Liver (tissue), 3 donors: ENCODE measurements at regions not wholly inside any gene's neighbourhood (a gene's known extent, or its start where the extent isn't known, plus 50 kb on each side); places are given as distances from the start of the nearest gene placed in this dataset.

Experiments used
- CTCF ChIP-seq: fragments of 150-350 bp; IDR thresholded peaks from 2 replicates; pipeline ENCODE4 v1.5.1; 2017; ENCODE audit warnings: improper control_type of control experiment, low read depth, low read length; ENCODE audit not compliant: missing input control
- EGR1 ChIP-seq, 2 donors: IDR thresholded peaks; 2 replicates each; pipeline ENCODE4 v1.6.1; 2016 to 2018; ENCODE audit warnings: antibody characterized with exemption in 2 of 2, low read depth in 2 of 2
- GABPA ChIP-seq, 2 donors: IDR thresholded peaks in 1 of 2; conservative IDR thresholded peaks in 1 of 2; 2 replicates each; pipeline ENCODE4 v1.6.1; 2016; ENCODE audit warnings: antibody characterized with exemption in 2 of 2, mild to moderate bottlenecking in 1 of 2, moderate library complexity in 1 of 2
- HNF4A ChIP-seq, 2 donors: conservative IDR thresholded peaks; 2 replicates each; pipeline ENCODE4 v1.6.1; 2016; ENCODE audit warnings: antibody characterized with exemption in 2 of 2, mild to moderate bottlenecking in 2 of 2
- MAX ChIP-seq: IDR thresholded peaks from 2 replicates; pipeline ENCODE4 v1.6.1; 2016; ENCODE audit warnings: antibody characterized with exemption
- NR2F2 ChIP-seq: IDR thresholded peaks from 2 replicates; pipeline ENCODE4 v1.6.1; 2016; ENCODE audit warnings: antibody characterized with exemption
- RAD21 ChIP-seq, 2 donors: IDR thresholded peaks; 2 replicates each; pipeline ENCODE4 v1.6.1; 2016; ENCODE audit warnings: antibody characterized with exemption in 2 of 2, mild to moderate bottlenecking in 2 of 2
- REST ChIP-seq: IDR thresholded peaks from 2 replicates; pipeline ENCODE4 v1.6.1; 2016; ENCODE audit warnings: antibody characterized with exemption, mild to moderate bottlenecking
- SP1 ChIP-seq: IDR thresholded peaks from 2 replicates; pipeline ENCODE4 v1.6.1; 2018; ENCODE audit warnings: antibody characterized with exemption, mild to moderate bottlenecking
- TAF1 ChIP-seq: conservative IDR thresholded peaks from 2 replicates; pipeline ENCODE4 v1.6.1; 2016; ENCODE audit warnings: antibody characterized with exemption, mild to moderate bottlenecking
- YY1 ChIP-seq: IDR thresholded peaks from 2 replicates; pipeline ENCODE4 v1.6.1; 2016; ENCODE audit warnings: antibody characterized with exemption, mild to moderate bottlenecking
- donor health status: healthy.
- donor health status: healthy.

- no peak for TF ChIP-seq CTCF
- TF ChIP-seq RAD21 (IDR thresholded peaks at IDR 0.05) = no peak
- no peak for TF ChIP-seq TAF1
- TF ChIP-seq SP1 = no peak
- TF ChIP-seq REST = no peak
- TF ChIP-seq NR2F2 = no peak
- no peak for TF ChIP-seq EGR1 (IDR thresholded peaks at IDR 0.05; ENCODE audit: low read depth in 2 of 2)
- TF ChIP-seq GABPA (IDR thresholded peaks at IDR 0.05 in 1 of 2, conservative IDR thresholded peaks at IDR 0.05 in 1 of 2) = no peak
- TF ChIP-seq MAX = no peak
- TF ChIP-seq HNF4A (conservative IDR thresholded peaks at IDR 0.05) = no peak
- TF ChIP-seq YY1 = no peak
These were observed 613.9 kb upstream of the NEGR1 start for GRCh38 chr1:72896256-72896655.
